DND-41 (cell line): ENCODE measurements at regions not wholly inside any gene's neighbourhood (a gene's known extent, or its start where the extent isn't known, plus 50 kb on each side); places are given as distances from the start of the nearest gene placed in this dataset.

ENCODE experiments used
- EZH2 ChIP-seq: IDR thresholded peaks from 3 replicates; pipeline ENCODE4 v1.6.1; 2012; ENCODE audit warnings: borderline replicate concordance, low read depth, mild to moderate bottlenecking, moderate library complexity, low read length, inconsistent platforms; ENCODE audit not compliant: severe bottlenecking
- TF ChIP-seq, protein P1 (sequence below): IDR thresholded peaks from 2 replicates; pipeline ENCODE4 v1.5.1; 2012; ENCODE audit warnings: borderline replicate concordance, low read length, moderate library complexity, mild to moderate bottlenecking; ENCODE audit not compliant: poor library complexity, severe bottlenecking; ENCODE audit errors: extremely low read depth

GRCh38 chr22:48706934-48707762 is 1120.5 kb downstream of the BRD1 start:
- TF ChIP-seq, protein P1, sequence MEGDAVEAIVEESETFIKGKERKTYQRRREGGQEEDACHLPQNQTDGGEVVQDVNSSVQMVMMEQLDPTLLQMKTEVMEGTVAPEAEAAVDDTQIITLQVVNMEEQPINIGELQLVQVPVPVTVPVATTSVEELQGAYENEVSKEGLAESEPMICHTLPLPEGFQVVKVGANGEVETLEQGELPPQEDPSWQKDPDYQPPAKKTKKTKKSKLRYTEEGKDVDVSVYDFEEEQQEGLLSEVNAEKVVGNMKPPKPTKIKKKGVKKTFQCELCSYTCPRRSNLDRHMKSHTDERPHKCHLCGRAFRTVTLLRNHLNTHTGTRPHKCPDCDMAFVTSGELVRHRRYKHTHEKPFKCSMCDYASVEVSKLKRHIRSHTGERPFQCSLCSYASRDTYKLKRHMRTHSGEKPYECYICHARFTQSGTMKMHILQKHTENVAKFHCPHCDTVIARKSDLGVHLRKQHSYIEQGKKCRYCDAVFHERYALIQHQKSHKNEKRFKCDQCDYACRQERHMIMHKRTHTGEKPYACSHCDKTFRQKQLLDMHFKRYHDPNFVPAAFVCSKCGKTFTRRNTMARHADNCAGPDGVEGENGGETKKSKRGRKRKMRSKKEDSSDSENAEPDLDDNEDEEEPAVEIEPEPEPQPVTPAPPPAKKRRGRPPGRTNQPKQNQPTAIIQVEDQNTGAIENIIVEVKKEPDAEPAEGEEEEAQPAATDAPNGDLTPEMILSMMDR = no peak
- no peak for TF ChIP-seq EZH2
